22Rv1 (cell line): ENCODE measurements at regions not wholly inside any gene's neighbourhood (a gene's known extent, or its start where the extent isn't known, plus 50 kb on each side); places are given as distances from the start of the nearest gene placed in this dataset.

Source experiments
- ZFX ChIP-seq: fragments of 450-650 bp; IDR thresholded peaks from 2 replicates; pipeline ENCODE4 v1.6.1; 2017; ENCODE audit warnings: antibody characterized with exemption, borderline replicate concordance
- TF ChIP-seq, protein P1 (sequence below): fragments of 450-650 bp; IDR thresholded peaks from 2 replicates; pipeline ENCODE4 v1.5.1; 2017; ENCODE audit warnings: mild to moderate bottlenecking

- TF ChIP-seq, protein P1, sequence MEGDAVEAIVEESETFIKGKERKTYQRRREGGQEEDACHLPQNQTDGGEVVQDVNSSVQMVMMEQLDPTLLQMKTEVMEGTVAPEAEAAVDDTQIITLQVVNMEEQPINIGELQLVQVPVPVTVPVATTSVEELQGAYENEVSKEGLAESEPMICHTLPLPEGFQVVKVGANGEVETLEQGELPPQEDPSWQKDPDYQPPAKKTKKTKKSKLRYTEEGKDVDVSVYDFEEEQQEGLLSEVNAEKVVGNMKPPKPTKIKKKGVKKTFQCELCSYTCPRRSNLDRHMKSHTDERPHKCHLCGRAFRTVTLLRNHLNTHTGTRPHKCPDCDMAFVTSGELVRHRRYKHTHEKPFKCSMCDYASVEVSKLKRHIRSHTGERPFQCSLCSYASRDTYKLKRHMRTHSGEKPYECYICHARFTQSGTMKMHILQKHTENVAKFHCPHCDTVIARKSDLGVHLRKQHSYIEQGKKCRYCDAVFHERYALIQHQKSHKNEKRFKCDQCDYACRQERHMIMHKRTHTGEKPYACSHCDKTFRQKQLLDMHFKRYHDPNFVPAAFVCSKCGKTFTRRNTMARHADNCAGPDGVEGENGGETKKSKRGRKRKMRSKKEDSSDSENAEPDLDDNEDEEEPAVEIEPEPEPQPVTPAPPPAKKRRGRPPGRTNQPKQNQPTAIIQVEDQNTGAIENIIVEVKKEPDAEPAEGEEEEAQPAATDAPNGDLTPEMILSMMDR: no peak
- no peak for TF ChIP-seq ZFX
Measured at GRCh38 chr12:75848431-75848925, 183.1 kb downstream of the PHLDA1 start.
